SK-N-MC (cell line): ENCODE measurements at regions not wholly inside any gene's neighbourhood (a gene's known extent, or its start where the extent isn't known, plus 50 kb on each side); places are given as distances from the start of the nearest gene placed in this dataset.

Source experiments
- EZH2 ChIP-seq: fragments of 200-600 bp; sonication (generic); IDR thresholded peaks from one replicate; pipeline ENCODE4 v1.6.1; 2017; ENCODE audit warnings: antibody characterized with exemption
- FOXP2 ChIP-seq: optimal IDR thresholded peaks from 2 replicates; pipeline ENCODE3; 2011; ENCODE audit warnings: mild to moderate bottlenecking, moderate library complexity; ENCODE audit not compliant: insufficient read depth; ENCODE audit errors: extremely low read length, control extremely low read depth

DNA sequence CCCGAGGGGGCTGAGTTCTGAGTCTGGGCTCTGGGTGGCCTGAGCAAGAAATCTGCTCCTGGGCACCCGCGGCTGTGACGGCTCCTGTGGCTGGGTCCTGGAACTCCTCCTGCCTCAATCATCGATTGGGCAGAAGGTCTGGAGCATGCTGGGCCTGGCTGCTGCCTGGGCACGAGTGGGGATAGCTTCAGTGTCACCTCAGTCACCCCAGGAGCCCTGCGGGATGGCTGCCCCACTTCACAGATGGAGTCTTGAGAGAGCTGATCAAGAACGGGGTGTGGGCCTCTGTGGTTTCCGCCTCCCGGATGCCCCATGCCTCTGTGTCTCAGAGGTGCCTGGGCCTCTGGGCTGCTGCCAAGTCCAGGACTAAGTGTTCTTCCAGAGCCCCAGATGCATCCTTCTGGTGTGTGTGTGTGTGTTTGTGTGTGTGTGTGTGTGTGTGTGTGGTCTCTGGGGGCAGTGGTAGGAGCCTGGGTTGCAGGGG lies 185.6 kb upstream of the C14orf180 start:
- no peak for TF ChIP-seq EZH2
- no peak for TF ChIP-seq FOXP2
